GM12878 (cell line): ENCODE measurements at regions not wholly inside any gene's neighbourhood (a gene's known extent, or its start where the extent isn't known, plus 50 kb on each side); places are given as distances from the start of the nearest gene placed in this dataset.

Experiments used
- ATAC-seq: fragments of 200-7000 bp; cut with Tn5 transposase; 3 replicates; pipeline ENCODE4 v1.9.1; 2020; ENCODE audit warnings: mild to moderate bottlenecking, moderate library complexity
- BruUV-seq: library from RNA; stranded (reverse); fragments of 400-500 nt; replicated peaks from 2 replicates; lab custom pipeline; 2021; lab: Mats Ljungman, UMichigan
- CTCF ChIA-PET: fragments of 300-600 bp; sonication (Branson Sonifier 250); formaldehyde crosslinking; extraction: SDS; loops from one replicate; lab custom pipeline; 2021; ENCODE audit warnings: inconsistent platforms; lab: Yijun Ruan, JAX
- POLR2A ChIA-PET: fragments of 350-600 bp; formaldehyde crosslinking; extraction: SDS; loops from one replicate; lab custom pipeline; 2021; ENCODE audit warnings: inconsistent platforms; lab: Charles Lee
- RAD21 ChIA-PET: fragments of 300-600 bp; sonication (Branson Sonifier 250); formaldehyde crosslinking; loops from one replicate; lab custom pipeline; 2023; ENCODE audit warnings: antibody characterized with exemption; ENCODE audit not compliant: unreplicated experiment; lab: Charles Lee
- SMC1A ChIA-PET: fragments of 300-600 bp; sonication (Branson Sonifier 250); formaldehyde crosslinking; loops from one replicate; lab custom pipeline; 2023; ENCODE audit not compliant: unreplicated experiment, uncharacterized antibody; lab: Charles Lee
- DNase-seq: peaks from one replicate; pipeline ENCODE4 v3.0.0-alpha.2; 2011; ENCODE audit warnings: low read depth, low spot score
- FAIRE-seq: peaks from 3 replicates; lab custom pipeline; 2011; peaks lifted over from hg19 to GRCh38; lab: Jason Lieb, UNC
- H2AFZ ChIP-seq: 2 replicates; pipeline ENCODE4 v1.6.0; 2011; ENCODE audit warnings: low read depth, low read length, control low read depth; ENCODE audit not compliant: control insufficient read depth
- H3K27ac ChIP-seq: 2 replicates; pipeline ENCODE4 v1.5.1; 2011; ENCODE audit warnings: control low read depth; ENCODE audit not compliant: control insufficient read depth, insufficient read depth
- H3K27me3 ChIP-seq, 2 experiments: replicated peaks in 1 of 2; 2 replicates each; pipeline versions ENCODE4 v1.6.0 to v1.6.1; 2011; ENCODE audit warnings: low read length in 1 of 2; ENCODE audit not compliant: control insufficient read depth in 2 of 2, insufficient read depth in 2 of 2
- H3K36me3 ChIP-seq, 2 experiments: 2 replicates each; pipeline ENCODE4 v1.5.1; 2011; ENCODE audit warnings: low read length in 1 of 2; ENCODE audit not compliant: control insufficient read depth in 2 of 2, insufficient read depth in 2 of 2
- H3K4me1 ChIP-seq: 2 replicates; pipeline ENCODE4 v1.6.1; 2011; ENCODE audit warnings: mild to moderate bottlenecking, low read length, moderate library complexity, mixed read lengths; ENCODE audit not compliant: control insufficient read depth, insufficient read depth
- H3K4me2 ChIP-seq: 2 replicates; pipeline ENCODE4 v1.6.0; 2011; ENCODE audit warnings: control low read depth; ENCODE audit not compliant: control insufficient read depth, insufficient read depth
- H3K4me3 ChIP-seq: fragments of 200-600 bp; sonication (generic); 2 replicates; pipeline ENCODE4 v1.5.1; 2016
- H3K79me2 ChIP-seq: 2 replicates; pipeline ENCODE4 v1.6.0; 2011; ENCODE audit warnings: low read length; ENCODE audit not compliant: control insufficient read depth, insufficient read depth
- H3K9ac ChIP-seq: 2 replicates; pipeline ENCODE4 v1.8.0; 2011; ENCODE audit warnings: low read length, control low read depth, mixed read lengths; ENCODE audit not compliant: control insufficient read depth, insufficient read depth
- H3K9me3 ChIP-seq: replicated peaks from 3 replicates; pipeline ENCODE4 v1.5.1; 2011; ENCODE audit warnings: mild to moderate bottlenecking, low read length; ENCODE audit not compliant: control insufficient read depth, insufficient read depth
- H4K20me1 ChIP-seq: 2 replicates; pipeline ENCODE4 v1.6.0; 2011; ENCODE audit not compliant: control insufficient read depth, insufficient read depth
- ATF7 ChIP-seq: fragments of 450-650 bp; IDR thresholded peaks from 2 replicates; pipeline ENCODE4 v1.6.1; 2016; ENCODE audit warnings: low read depth, mild to moderate bottlenecking
- BCLAF1 ChIP-seq: fragments of 450-650 bp; IDR thresholded peaks from 2 replicates; pipeline ENCODE4 v1.6.1; 2017; ENCODE audit warnings: antibody characterized with exemption, mild to moderate bottlenecking, moderate library complexity
- E2F8 ChIP-seq: fragments of 450-650 bp; IDR thresholded peaks from 2 replicates; pipeline ENCODE4 v1.6.1; 2018; ENCODE audit warnings: mild to moderate bottlenecking, low read depth, moderate library complexity; ENCODE audit not compliant: partially characterized antibody
- JUNB ChIP-seq: IDR thresholded peaks from 2 replicates; pipeline ENCODE4 v1.6.1; 2016; ENCODE audit warnings: antibody characterized with exemption, mild to moderate bottlenecking
- MAX ChIP-seq: IDR thresholded peaks from 2 replicates; pipeline ENCODE4 v1.6.1; 2012; ENCODE audit warnings: low read depth, low read length, improper control_type of control experiment
- NFYB ChIP-seq: IDR thresholded peaks from 2 replicates; pipeline ENCODE4 v1.6.1; 2011; ENCODE audit warnings: low read depth, mild to moderate bottlenecking, low read length, improper control_type of control experiment, moderate library complexity; ENCODE audit not compliant: insufficient read depth
- PKNOX1 ChIP-seq: fragments of 450-650 bp; IDR thresholded peaks from 2 replicates; pipeline ENCODE4 v1.6.1; 2016; ENCODE audit warnings: mild to moderate bottlenecking
- RAD21 ChIP-seq: IDR thresholded peaks from 2 replicates; pipeline ENCODE4 v1.6.1; 2011; ENCODE audit warnings: mild to moderate bottlenecking, low read depth, low read length, moderate library complexity; ENCODE audit not compliant: insufficient read depth
- RELB ChIP-seq: fragments of 450-650 bp; IDR thresholded peaks from 2 replicates; pipeline ENCODE4 v1.6.1; 2017; ENCODE audit warnings: low read depth, mild to moderate bottlenecking, moderate library complexity
- SUPT20H ChIP-seq: IDR thresholded peaks from 2 replicates; pipeline ENCODE4 v1.6.1; 2011; ENCODE audit warnings: low read depth, mild to moderate bottlenecking, low read length, moderate library complexity, borderline replicate concordance; ENCODE audit not compliant: control insufficient read depth
- TAF1 ChIP-seq: IDR thresholded peaks from 2 replicates; pipeline ENCODE4 v1.6.1; 2011; ENCODE audit warnings: mild to moderate bottlenecking, low read depth, low read length, borderline replicate concordance
- USF1 ChIP-seq: IDR thresholded peaks from 2 replicates; pipeline ENCODE4 v1.6.1; 2011; ENCODE audit warnings: borderline replicate concordance, low read depth, mild to moderate bottlenecking, moderate library complexity, mixed read lengths, low read length; ENCODE audit not compliant: insufficient read depth; ENCODE audit errors: extremely low read length
- ZNF207 ChIP-seq: fragments of 450-650 bp; IDR thresholded peaks from 2 replicates; pipeline ENCODE4 v1.6.1; 2014; ENCODE audit warnings: antibody characterized with exemption, mild to moderate bottlenecking, borderline replicate concordance
- WGBS: methylation state at CpG from one replicate; pipeline ENCODE4 v1.1.6; 2016; ENCODE audit warnings: low lambda C conversion rate; ENCODE audit not compliant: insufficient replicate concordance, insufficient coverage; ENCODE audit errors: missing lambda C conversion rate; 5-methylcytosine and 5-hydroxymethylcytosine counted together
- in situ Hi-C: fragments of 300-500 bp; cut with MboI; formaldehyde crosslinking; loops from 9 replicates; pipeline ENCODE4 v1.14.3; 2018; ENCODE audit warnings: mixed read lengths
- intact Hi-C: fragments of 100-400 bp; cut with micrococcal nuclease; formaldehyde crosslinking; loops from one replicate; pipeline ENCODE4 v1.14.2; 2022; ENCODE audit not compliant: unreplicated experiment

GRCh38 chr6:4336778-4337442 lies 201.5 kb upstream of the ECI2 start:
- ChIA-PET CTCF (no interaction called here), RAD21 (no interaction called here), SMC1A (no interaction called here), POLR2A (no interaction called here)
- Histone ChIP-seq H3K36me3 (no peaks in the 10 kb centered on the region), H3K9ac (no peak overlapping the region), H3K27me3 (no peaks in the 10 kb centered on the region), H3K4me2 (no peak overlapping the region), H3K27ac (no peak overlapping the region), H3K4me3 (no peak overlapping the region), H3K9me3 (no peaks in the 10 kb centered on the region; the same call in 2 of the 3 replicates), H3K4me1 (no peaks in the 10 kb centered on the region; the same call in 1 of the 2 replicates), H4K20me1 (no peaks in the 10 kb centered on the region), H3K79me2 (no peaks in the 10 kb centered on the region), H2AFZ (no peak overlapping the region)
- DNase-seq (no peak), FAIRE-seq (no peak), ATAC-seq (no peak)
- in situ Hi-C loops: no loop called here
- no TSS peak for BruUV-seq
- 15% methylated on average over 8 of the region's 8 CpGs for WGBS
- intact Hi-C loops: no loop called here
- TF ChIP-seq PKNOX1 (no peak), NFYB (no peak), ATF7 (no peak), E2F8 (no peak), BCLAF1 (no peak), JUNB (no peak), MAX (no peak), RAD21 (no peak), RELB (no peak), SUPT20H (no peak), TAF1 (no peak), ZNF207 (no peak), USF1 (no peak)
